ENCODE measurements at regions not wholly inside any gene's neighbourhood (a gene's known extent, or its start where the extent isn't known, plus 50 kb on each side); places are given as distances from the start of the nearest gene placed in this dataset.

DNA sequence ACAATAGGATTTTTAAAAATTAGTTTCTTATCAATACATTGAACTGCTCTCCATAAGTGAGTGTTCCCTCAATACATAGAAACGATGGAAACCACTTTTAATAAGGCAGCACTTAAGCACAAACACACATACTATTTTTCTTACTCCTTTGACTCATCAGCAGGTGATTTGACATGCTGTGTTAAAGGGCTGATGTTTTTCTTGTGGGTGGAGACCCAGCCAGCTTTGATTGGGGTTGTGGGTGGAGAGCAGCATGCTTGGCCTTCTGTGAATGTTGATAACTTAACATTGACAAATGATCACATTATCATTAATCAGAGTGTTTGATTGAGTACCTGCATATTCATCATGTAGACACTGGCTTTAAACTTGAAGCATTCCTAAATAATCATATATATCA lies 223.0 kb upstream of the DPH6 start:
- intact Hi-C loops (cut with micrococcal nuclease; ENCODE audit: unreplicated experiment) (no loop called here), in situ Hi-C loops (cut with HindIII; ENCODE audit: extremely low pct_ligation_motif_present, low pct_unique_long_range_greater_than_20kb) (no loop called here)
- Histone ChIP-seq H2AFZ (ENCODE audit: low read length) (no peak overlapping the region), H3K4me3 (replicated peaks in 1 of 3; ENCODE audit: insufficient read depth in 1 of 3, low read depth in 2 of 3, low read length in 3 of 3) (no peak overlapping the region), H4K20me1 (ENCODE audit: insufficient read depth, low read length) (no peaks in the 10 kb centered on the region), H3K27me3 (ENCODE audit: control insufficient read depth in 1 of 2, insufficient read depth in 2 of 2, low read length in 2 of 2) (no peaks in the 10 kb centered on the region), H3K36me3 (replicated peaks in 1 of 2; ENCODE audit: control insufficient read depth in 1 of 2, insufficient read depth in 2 of 2, low read length in 2 of 2) (no peaks in the 10 kb centered on the region), H3K9ac (ENCODE audit: insufficient read depth, low read depth, low read length) (no peak overlapping the region), H3K27ac (ENCODE audit: extremely low read length, insufficient read depth, low read length) (no peak overlapping the region), H3K9me3 (ENCODE audit: low read length) (no peaks in the 10 kb centered on the region), H3K4me1 (ENCODE audit: insufficient read depth, low read length) (peaks cover 9% of the 10 kb centered on the region; the same call in 1 of the 2 replicates), H3K4me2 (ENCODE audit: low read depth, low read length) (no peak overlapping the region), H3K79me2 (ENCODE audit: insufficient read depth, low read length) (no peaks in the 10 kb centered on the region)
- POLR2A ChIA-PET, result no interaction called here
- DNase-seq (ENCODE audit: low spot score) (no peak), FAIRE-seq (no peak), ATAC-seq (no peak)
- CTCF ChIA-PET (ENCODE audit: low intra/inter-chr PET ratio, low total read pairs), result no interaction called here
- 9% methylated on average over 1 of the region's 1 CpG for WGBS (ENCODE audit: low lambda C conversion rate)
- BruUV-seq (replicated peaks), result no TSS peak
- TF ChIP-seq ZNF441 (CRISPR knock-in tag; IDR thresholded peaks at IDR 0.05; ENCODE audit: borderline replicate concordance), result no peak
- TF ChIP-seq FOXK2 (IDR thresholded peaks at IDR 0.05), result no peak
- TF ChIP-seq ZNF543 (CRISPR knock-in tag; IDR thresholded peaks at IDR 0.05), result no peak
- TF ChIP-seq PAF1 (CRISPR knock-in tag; IDR thresholded peaks at IDR 0.05), result no peak
- no peak for TF ChIP-seq ZNF225 (CRISPR knock-in tag; IDR thresholded peaks at IDR 0.05)
- TF ChIP-seq SRSF9 (IDR thresholded peaks at IDR 0.05; ENCODE audit: borderline replicate concordance, insufficient read depth, low read depth, low read length, poor library complexity, severe bottlenecking), result no peak
- no peak for TF ChIP-seq ELF3 (CRISPR knock-in tag; IDR thresholded peaks at IDR 0.05)
- TF ChIP-seq ZBTB7B (CRISPR knock-in tag; IDR thresholded peaks at IDR 0.05), result no peak
- no peak for TF ChIP-seq KDM2A (CRISPR knock-in tag; IDR thresholded peaks at IDR 0.05; ENCODE audit: borderline replicate concordance, low read depth)
- TF ChIP-seq, protein P1, sequence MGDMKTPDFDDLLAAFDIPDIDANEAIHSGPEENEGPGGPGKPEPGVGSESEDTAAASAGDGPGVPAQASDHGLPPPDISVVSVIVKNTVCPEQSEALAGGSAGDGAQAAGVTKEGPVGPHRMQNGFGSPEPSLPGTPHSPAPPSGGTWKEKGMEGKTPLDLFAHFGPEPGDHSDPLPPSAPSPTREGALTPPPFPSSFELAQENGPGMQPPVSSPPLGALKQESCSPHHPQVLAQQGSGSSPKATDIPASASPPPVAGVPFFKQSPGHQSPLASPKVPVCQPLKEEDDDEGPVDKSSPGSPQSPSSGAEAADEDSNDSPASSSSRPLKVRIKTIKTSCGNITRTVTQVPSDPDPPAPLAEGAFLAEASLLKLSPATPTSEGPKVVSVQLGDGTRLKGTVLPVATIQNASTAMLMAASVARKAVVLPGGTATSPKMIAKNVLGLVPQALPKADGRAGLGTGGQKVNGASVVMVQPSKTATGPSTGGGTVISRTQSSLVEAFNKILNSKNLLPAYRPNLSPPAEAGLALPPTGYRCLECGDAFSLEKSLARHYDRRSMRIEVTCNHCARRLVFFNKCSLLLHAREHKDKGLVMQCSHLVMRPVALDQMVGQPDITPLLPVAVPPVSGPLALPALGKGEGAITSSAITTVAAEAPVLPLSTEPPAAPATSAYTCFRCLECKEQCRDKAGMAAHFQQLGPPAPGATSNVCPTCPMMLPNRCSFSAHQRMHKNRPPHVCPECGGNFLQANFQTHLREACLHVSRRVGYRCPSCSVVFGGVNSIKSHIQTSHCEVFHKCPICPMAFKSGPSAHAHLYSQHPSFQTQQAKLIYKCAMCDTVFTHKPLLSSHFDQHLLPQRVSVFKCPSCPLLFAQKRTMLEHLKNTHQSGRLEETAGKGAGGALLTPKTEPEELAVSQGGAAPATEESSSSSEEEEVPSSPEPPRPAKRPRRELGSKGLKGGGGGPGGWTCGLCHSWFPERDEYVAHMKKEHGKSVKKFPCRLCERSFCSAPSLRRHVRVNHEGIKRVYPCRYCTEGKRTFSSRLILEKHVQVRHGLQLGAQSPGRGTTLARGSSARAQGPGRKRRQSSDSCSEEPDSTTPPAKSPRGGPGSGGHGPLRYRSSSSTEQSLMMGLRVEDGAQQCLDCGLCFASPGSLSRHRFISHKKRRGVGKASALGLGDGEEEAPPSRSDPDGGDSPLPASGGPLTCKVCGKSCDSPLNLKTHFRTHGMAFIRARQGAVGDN (CRISPR knock-in tag; IDR thresholded peaks at IDR 0.05), result no peak
- no peak for TF ChIP-seq HDAC6 (IDR thresholded peaks at IDR 0.05; ENCODE audit: low read depth, low read length)
- TF ChIP-seq CBFB (CRISPR knock-in tag; IDR thresholded peaks at IDR 0.05), result no peak
- TF ChIP-seq MBNL3 (CRISPR knock-in tag; conservative IDR thresholded peaks at IDR 0.05), result no peak
- no peak for TF ChIP-seq MAFF (IDR thresholded peaks at IDR 0.05; ENCODE audit: low read depth, low read length)

All from HepG2 (cell line).